ENCODE measurements at regions not wholly inside any gene's neighbourhood (a gene's known extent, or its start where the extent isn't known, plus 50 kb on each side); places are given as distances from the start of the nearest gene placed in this dataset.

DNA sequence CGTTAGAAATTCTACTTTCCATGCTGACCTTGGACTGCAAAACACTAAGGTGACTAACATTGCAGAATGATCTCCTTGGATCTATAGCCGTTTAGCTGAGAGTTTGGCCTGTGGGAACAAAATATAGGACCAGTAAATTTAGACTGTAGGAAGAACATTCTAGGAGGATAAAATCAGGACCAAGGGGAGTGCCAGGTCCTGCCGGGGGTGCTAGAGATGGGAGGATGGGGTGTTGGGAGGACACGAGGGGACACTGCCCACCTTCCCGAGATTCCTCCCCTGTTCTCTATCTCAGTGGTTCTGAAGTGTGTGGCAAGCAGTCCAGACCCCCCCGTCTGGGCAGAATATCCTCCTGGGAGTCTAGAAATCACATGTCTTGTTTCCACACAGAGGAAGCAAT lies 445.2 kb downstream of the ZSWIM6 start:
- no peak overlapping the region for H3K27ac ChIP-seq (ENCODE audit: low read length)
- H2AFZ ChIP-seq (ENCODE audit: low read depth, low read length): no peak overlapping the region
- no peaks in the 10 kb centered on the region for H3K9me3 ChIP-seq (ENCODE audit: insufficient read depth, low read length)
- H3K27me3 ChIP-seq (ENCODE audit: low read depth, low read length): 0 out of 2 replicates have a peak, but pooled peaks cover 6% of the 10 kb centered on the region
- peak overlapping the region; percentile 18; the same call in 1 of the 2 replicates for H3K4me3 ChIP-seq (ENCODE audit: low read length)
- no peaks in the 10 kb centered on the region for H3K36me3 ChIP-seq (replicated peaks; ENCODE audit: low read depth, low read length)
- H3K9ac ChIP-seq (ENCODE audit: low read length): no peak overlapping the region
- peak overlapping the region; percentile 20 for H3K4me2 ChIP-seq (ENCODE audit: low read length)
- H3K4me1 ChIP-seq (ENCODE audit: low read length): no peaks in the 10 kb centered on the region
- no peak for TF ChIP-seq EZH2phosphoT487 (IDR thresholded peaks at IDR 0.05; ENCODE audit: low read depth)
- TF ChIP-seq, protein P1, sequence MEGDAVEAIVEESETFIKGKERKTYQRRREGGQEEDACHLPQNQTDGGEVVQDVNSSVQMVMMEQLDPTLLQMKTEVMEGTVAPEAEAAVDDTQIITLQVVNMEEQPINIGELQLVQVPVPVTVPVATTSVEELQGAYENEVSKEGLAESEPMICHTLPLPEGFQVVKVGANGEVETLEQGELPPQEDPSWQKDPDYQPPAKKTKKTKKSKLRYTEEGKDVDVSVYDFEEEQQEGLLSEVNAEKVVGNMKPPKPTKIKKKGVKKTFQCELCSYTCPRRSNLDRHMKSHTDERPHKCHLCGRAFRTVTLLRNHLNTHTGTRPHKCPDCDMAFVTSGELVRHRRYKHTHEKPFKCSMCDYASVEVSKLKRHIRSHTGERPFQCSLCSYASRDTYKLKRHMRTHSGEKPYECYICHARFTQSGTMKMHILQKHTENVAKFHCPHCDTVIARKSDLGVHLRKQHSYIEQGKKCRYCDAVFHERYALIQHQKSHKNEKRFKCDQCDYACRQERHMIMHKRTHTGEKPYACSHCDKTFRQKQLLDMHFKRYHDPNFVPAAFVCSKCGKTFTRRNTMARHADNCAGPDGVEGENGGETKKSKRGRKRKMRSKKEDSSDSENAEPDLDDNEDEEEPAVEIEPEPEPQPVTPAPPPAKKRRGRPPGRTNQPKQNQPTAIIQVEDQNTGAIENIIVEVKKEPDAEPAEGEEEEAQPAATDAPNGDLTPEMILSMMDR (IDR thresholded peaks at IDR 0.05; ENCODE audit: low read depth, low read length): no peak
- no peaks in the 10 kb centered on the region for H3K79me2 ChIP-seq (ENCODE audit: low read length)
- no peaks in the 10 kb centered on the region for H4K20me1 ChIP-seq (ENCODE audit: insufficient read depth, low read length)

DNA sequence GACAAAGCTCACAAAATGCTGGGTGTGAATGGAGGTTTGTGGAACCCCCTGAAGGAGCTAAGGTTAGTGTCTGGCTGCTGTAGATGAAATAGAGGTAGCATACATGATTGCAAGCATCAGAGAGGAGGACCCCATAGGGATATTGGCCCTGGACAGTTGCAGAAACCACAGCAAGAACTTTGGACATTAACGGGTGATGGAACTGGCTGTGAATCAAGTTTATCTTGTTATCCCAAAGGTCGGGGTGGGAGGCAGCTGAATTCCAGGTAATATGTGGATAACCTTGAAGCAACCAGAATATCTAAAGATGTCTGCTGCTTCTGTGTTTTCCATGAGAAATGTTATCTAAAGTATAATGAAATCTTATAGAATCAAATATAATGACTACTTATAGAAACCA lies 447.7 kb downstream of the ZSWIM6 start:
- Histone ChIP-seq H3K9me3 (ENCODE audit: insufficient read depth, low read length) (no peaks in the 10 kb centered on the region), H3K27ac (ENCODE audit: low read length) (no peak overlapping the region), H3K4me2 (ENCODE audit: low read length) (no peak overlapping the region), H3K4me3 (ENCODE audit: low read length) (no peak overlapping the region), H3K79me2 (ENCODE audit: low read length) (no peaks in the 10 kb centered on the region), H2AFZ (ENCODE audit: low read depth, low read length) (no peak overlapping the region), H3K4me1 (ENCODE audit: low read length) (no peaks in the 10 kb centered on the region), H3K36me3 (replicated peaks; ENCODE audit: low read depth, low read length) (no peaks in the 10 kb centered on the region), H4K20me1 (ENCODE audit: insufficient read depth, low read length) (no peaks in the 10 kb centered on the region), H3K27me3 (ENCODE audit: low read depth, low read length) (0 out of 2 replicates have a peak, but pooled peaks cover 6% of the 10 kb centered on the region), H3K9ac (ENCODE audit: low read length) (no peak overlapping the region)
- TF ChIP-seq EZH2phosphoT487 (IDR thresholded peaks at IDR 0.05; ENCODE audit: low read depth): no peak
- TF ChIP-seq, protein P1 (IDR thresholded peaks at IDR 0.05; ENCODE audit: low read depth, low read length): no peak

DNA sequence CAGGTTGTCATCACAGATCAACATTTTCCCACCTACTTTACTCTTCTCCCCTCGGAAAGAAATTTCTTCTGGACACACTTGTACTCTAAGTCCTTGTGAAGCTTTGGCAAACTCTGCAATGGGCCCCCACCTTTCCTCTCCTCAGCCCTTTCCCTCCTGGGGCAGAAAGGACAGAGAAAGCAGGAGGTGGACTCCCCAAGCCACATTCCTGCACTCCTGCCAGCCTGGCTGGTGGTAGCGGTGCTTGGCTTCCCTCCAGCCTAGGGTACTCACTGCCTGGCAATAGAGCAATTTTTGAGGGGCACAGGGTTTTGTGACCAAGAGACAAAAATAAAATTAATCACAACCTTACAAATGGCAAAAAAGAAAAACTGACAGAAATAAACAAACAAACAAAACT lies 451.4 kb downstream of the ZSWIM6 start:
- Histone ChIP-seq H3K27ac (ENCODE audit: low read length) (no peak overlapping the region), H3K4me1 (ENCODE audit: low read length) (no peaks in the 10 kb centered on the region), H3K9me3 (ENCODE audit: insufficient read depth, low read length) (no peaks in the 10 kb centered on the region), H3K36me3 (replicated peaks; ENCODE audit: low read depth, low read length) (no peaks in the 10 kb centered on the region), H2AFZ (ENCODE audit: low read depth, low read length) (no peak overlapping the region), H4K20me1 (ENCODE audit: insufficient read depth, low read length) (no peaks in the 10 kb centered on the region), H3K9ac (ENCODE audit: low read length) (no peak overlapping the region), H3K4me3 (ENCODE audit: low read length) (no peak overlapping the region), H3K27me3 (ENCODE audit: low read depth, low read length) (0 out of 2 replicates have a peak, but pooled peaks cover 4% of the 10 kb centered on the region), H3K79me2 (ENCODE audit: low read length) (no peaks in the 10 kb centered on the region), H3K4me2 (ENCODE audit: low read length) (no peak overlapping the region)
- TF ChIP-seq, protein P1 (IDR thresholded peaks at IDR 0.05; ENCODE audit: low read depth, low read length): no peak
- no peak for TF ChIP-seq EZH2phosphoT487 (IDR thresholded peaks at IDR 0.05; ENCODE audit: low read depth)

DNA sequence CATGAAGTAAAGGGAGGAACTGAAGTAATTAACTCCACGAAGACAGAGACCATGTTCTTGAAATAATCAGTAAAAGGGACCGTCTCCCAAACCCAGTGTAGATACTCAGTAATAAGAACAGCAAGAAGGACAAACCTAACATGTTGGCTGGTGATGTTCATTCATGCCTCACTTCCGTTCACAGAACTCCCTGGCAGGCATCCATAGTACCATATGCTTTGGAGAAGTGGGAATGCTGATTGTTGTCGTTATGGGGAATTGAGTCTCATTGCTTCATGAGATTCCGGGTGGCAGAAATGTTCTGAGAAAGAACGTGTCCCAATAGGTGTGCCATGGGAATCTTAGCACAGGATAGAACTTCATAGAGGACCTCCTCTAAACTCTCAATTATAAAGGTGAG lies 452.3 kb downstream of the ZSWIM6 start:
- H3K4me1 ChIP-seq (ENCODE audit: low read length): no peaks in the 10 kb centered on the region
- no peaks in the 10 kb centered on the region for H3K9me3 ChIP-seq (ENCODE audit: insufficient read depth, low read length)
- H3K79me2 ChIP-seq (ENCODE audit: low read length): no peaks in the 10 kb centered on the region
- TF ChIP-seq EZH2phosphoT487 (IDR thresholded peaks at IDR 0.05; ENCODE audit: low read depth): no peak
- TF ChIP-seq, protein P1 (IDR thresholded peaks at IDR 0.05; ENCODE audit: low read depth, low read length): no peak
- no peaks in the 10 kb centered on the region for H4K20me1 ChIP-seq (ENCODE audit: insufficient read depth, low read length)
- no peaks in the 10 kb centered on the region for H3K36me3 ChIP-seq (replicated peaks; ENCODE audit: low read depth, low read length)
- H3K27me3 ChIP-seq (ENCODE audit: low read depth, low read length): no peaks in the 10 kb centered on the region
- H3K27ac ChIP-seq (ENCODE audit: low read length): no peak overlapping the region
- H3K4me2 ChIP-seq (ENCODE audit: low read length): no peak overlapping the region
- H3K4me3 ChIP-seq (ENCODE audit: low read length): no peak overlapping the region
- H3K9ac ChIP-seq (ENCODE audit: low read length): no peak overlapping the region
- no peak overlapping the region for H2AFZ ChIP-seq (ENCODE audit: low read depth, low read length)

All from OCI-LY3 (cell line).